Heart left ventricle (tissue), 16 donors: ENCODE measurements at regions not wholly inside any gene's neighbourhood (a gene's known extent, or its start where the extent isn't known, plus 50 kb on each side); places are given as distances from the start of the nearest gene placed in this dataset.
"Not testable (repeated sequence)": the region's sequence is repeated elsewhere in the genome, so short reads cannot be mapped to it uniquely, and the experiment has no call there.

Experiments
- ATAC-seq, 4 donors: fragments of 200-7000 bp; cut with Tn5 transposase; one replicate each; pipeline ENCODE4 v1.9.1; 2020 to 2022; ENCODE audit warnings: moderate library complexity in 4 of 4, mild to moderate bottlenecking in 3 of 4, moderate number of reproducible peaks in 1 of 4
- DNase-seq, 5 donors: peaks; one replicate each; pipeline ENCODE4 v3.0.0-alpha.2; 2020
- H3K27ac ChIP-seq, 12 donors: fragments of 200-600 bp; sonication (generic) in 4 of 12; one replicate each; pipeline versions ENCODE4 v1.5.0 to v1.8.0; 2016 to 2022; ENCODE audit warnings: mild to moderate bottlenecking in 2 of 12
- H3K27me3 ChIP-seq, 9 donors: fragments of 200-600 bp; sonication (generic) in 2 of 9; one replicate each; pipeline versions ENCODE4 v1.5.1 to v1.8.0; 2016 to 2022; ENCODE audit warnings: mild to moderate bottlenecking in 3 of 9
- H3K36me3 ChIP-seq, 9 donors: fragments of 200-600 bp; sonication (generic) in 2 of 9; one replicate each; pipeline versions ENCODE4 v1.5.0 to v1.8.0; 2018 to 2022; ENCODE audit warnings: mild to moderate bottlenecking in 2 of 9
- H3K4me1 ChIP-seq, 12 donors: fragments of 200-600 bp; sonication (generic) in 4 of 12; one replicate each; pipeline versions ENCODE4 v1.5.0 to v1.8.0; 2016 to 2022; ENCODE audit warnings: mild to moderate bottlenecking in 3 of 12
- H3K4me3 ChIP-seq, 12 donors: fragments of 200-600 bp; sonication (generic) in 4 of 12; one replicate each; pipeline versions ENCODE4 v1.5.0 to v1.8.0; 2017 to 2022; ENCODE audit warnings: mild to moderate bottlenecking in 9 of 12, moderate library complexity in 4 of 12
- H3K9me3 ChIP-seq, 12 donors: fragments of 200-600 bp; sonication (generic) in 4 of 12; one replicate each; pipeline versions ENCODE4 v1.5.0 to v1.8.0; 2016 to 2022; ENCODE audit warnings: mild to moderate bottlenecking in 1 of 12
- POLR2A ChIP-seq, 2 donors: fragments of 450-650 bp; IDR thresholded peaks; one replicate each; pipeline ENCODE4 v1.6.1; 2017; ENCODE audit warnings: antibody characterized with exemption in 2 of 2, mild to moderate bottlenecking in 2 of 2, moderate library complexity in 2 of 2
- WGBS, 4 donors: extraction: QIAGEN DNeasy Blood & Tissue Kit in 2 of 4; methylation state at CpG; one replicate each; pipeline versions ENCODE4 v1.1.5 to v1.1.7; 2013 to 2018; 5-methylcytosine and 5-hydroxymethylcytosine counted together
- intact Hi-C, 10 donors: fragments of 100-400 bp; cut with DNase I; formaldehyde crosslinking; loops; one replicate each; pipeline versions ENCODE4 v1.11.1 to v1.14.2; 2022
- TF ChIP-seq, protein P1 (sequence below), 12 donors: fragments of 200-600 bp; sonication (generic) in 4 of 12; IDR thresholded peaks; one replicate each; pipeline versions ENCODE4 v1.5.0 to v1.8.0; 2018 to 2022; ENCODE audit warnings: antibody characterized with exemption in 12 of 12, mild to moderate bottlenecking in 5 of 12
- donor health status: ischemic (EF 13 %, LVEDD 7.1; RV severe dilation, severe dysfunction).
- donor health status: healthy with polysubstance abuse.
- donor health status: DM: no; HTN: yes; CAD: no.
- donor health status: DM: no; HTN: no; CAD: no.
- donor health status: ischemic (EF 25% LVEDD 6.9; RV normal size, moderate dysfunction).
- donor health status: ischemic (EF 25% LVEDD 5.7; RV mildly dilated, moderate dysfunction).
- donor health status: healthy.
- donor health status: DM: yes; HTN: yes; CAD: no.
- donor health status: ischemic (EF 35%, LVEDD 5.7; RV mildly dilated, moderate dysfunction).
- donor health status: nonischemic (EF 11% LVEDD 7.7; RV severe dilation, severe dysfunction).
- donor health status: DM: yes; HTN: yes; CAD: no.
- donor health status: PGD.
- donor health status: ischemic (EF 29% LVEDD 5.4; RV normal size, mild dysfunction).
- donor health status: nonischemic (EF 23%, LVEDD 6.1; RV moderate dilation, normal function).

DNA sequence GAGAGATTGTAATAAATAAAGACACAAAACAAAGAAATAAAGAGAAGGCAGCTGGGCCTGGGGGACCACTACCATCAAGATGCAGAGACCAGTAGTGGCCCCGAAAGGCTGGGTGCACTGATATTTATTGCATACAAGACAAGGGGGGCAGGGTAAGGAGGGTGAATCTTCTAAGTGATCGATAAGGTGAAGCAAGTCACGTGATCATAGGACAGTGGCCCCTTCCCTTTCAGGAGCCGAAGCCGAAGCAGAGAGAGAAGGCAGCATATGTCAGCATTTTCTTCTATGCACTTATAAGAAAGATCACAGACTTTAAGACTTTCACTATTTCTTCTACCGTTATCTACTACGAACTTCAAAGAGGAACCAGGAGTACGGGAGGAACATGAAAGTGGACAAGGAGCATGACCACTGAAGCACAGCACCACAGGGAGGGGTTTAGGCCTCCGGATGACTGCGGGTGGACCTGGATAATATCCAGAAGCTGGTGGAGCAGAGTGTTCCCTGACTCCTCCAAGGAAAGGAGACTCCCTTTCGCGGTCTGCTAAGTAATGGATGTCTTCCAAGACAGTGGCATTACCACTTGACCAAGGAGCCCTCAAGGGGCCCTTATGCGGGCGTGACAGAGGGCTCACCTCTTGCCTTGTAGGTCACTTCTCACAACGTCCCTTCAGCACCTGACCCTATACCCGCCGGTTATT, 126.4 kb downstream of the RBM46 start:
- H3K27me3 ChIP-seq, H3K9me3 ChIP-seq, H3K36me3 ChIP-seq, H3K27ac ChIP-seq, H3K4me3 ChIP-seq, DNase-seq, ATAC-seq, intact Hi-C loops, H3K4me1 ChIP-seq: not testable (repeated sequence)
- 84 to 91% (median 87%) methylated on average over 17 of the region's 17 CpGs for WGBS, 4 donors

DNA sequence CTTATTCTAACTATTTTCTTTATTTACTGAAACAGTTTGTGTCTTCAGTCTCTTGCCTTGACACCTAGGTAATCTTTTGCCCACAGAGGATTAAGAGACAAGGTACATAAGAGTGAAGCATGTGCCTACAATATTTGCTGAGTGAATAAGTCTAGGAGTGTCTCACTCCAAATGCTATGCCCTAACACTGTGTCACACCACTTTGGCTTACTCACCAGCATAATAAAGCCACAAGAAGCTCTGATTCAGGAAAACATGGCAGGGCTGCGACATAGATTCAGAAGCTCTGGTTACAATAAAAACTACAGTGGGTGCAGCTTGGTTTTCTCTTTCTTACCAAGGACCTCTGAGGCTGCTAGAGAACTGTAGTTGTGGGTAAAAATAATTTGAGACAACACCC, 127.1 kb downstream of the RBM46 start:
- Histone ChIP-seq H3K9me3 (peaks cover 0 to 5% (median 0%) of the 10 kb centered on the region in 12 donors), H3K27ac (no peak overlapping the region), H3K36me3 (no peaks in the 10 kb centered on the region), H3K4me3 (no peak overlapping the region), H3K27me3 (no peaks in the 10 kb centered on the region), H3K4me1 (no peaks in the 10 kb centered on the region)
- DNase-seq (no peak), ATAC-seq (no peak)
- intact Hi-C loops = no loop called here
- TF ChIP-seq, protein P1, sequence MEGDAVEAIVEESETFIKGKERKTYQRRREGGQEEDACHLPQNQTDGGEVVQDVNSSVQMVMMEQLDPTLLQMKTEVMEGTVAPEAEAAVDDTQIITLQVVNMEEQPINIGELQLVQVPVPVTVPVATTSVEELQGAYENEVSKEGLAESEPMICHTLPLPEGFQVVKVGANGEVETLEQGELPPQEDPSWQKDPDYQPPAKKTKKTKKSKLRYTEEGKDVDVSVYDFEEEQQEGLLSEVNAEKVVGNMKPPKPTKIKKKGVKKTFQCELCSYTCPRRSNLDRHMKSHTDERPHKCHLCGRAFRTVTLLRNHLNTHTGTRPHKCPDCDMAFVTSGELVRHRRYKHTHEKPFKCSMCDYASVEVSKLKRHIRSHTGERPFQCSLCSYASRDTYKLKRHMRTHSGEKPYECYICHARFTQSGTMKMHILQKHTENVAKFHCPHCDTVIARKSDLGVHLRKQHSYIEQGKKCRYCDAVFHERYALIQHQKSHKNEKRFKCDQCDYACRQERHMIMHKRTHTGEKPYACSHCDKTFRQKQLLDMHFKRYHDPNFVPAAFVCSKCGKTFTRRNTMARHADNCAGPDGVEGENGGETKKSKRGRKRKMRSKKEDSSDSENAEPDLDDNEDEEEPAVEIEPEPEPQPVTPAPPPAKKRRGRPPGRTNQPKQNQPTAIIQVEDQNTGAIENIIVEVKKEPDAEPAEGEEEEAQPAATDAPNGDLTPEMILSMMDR (IDR thresholded peaks at IDR 0.05) = no peak
- no peak for TF ChIP-seq POLR2A (IDR thresholded peaks at IDR 0.05)
- WGBS, 4 donors = 80 to 89% (median 85%) methylated on average over 1 of the region's 1 CpG

DNA sequence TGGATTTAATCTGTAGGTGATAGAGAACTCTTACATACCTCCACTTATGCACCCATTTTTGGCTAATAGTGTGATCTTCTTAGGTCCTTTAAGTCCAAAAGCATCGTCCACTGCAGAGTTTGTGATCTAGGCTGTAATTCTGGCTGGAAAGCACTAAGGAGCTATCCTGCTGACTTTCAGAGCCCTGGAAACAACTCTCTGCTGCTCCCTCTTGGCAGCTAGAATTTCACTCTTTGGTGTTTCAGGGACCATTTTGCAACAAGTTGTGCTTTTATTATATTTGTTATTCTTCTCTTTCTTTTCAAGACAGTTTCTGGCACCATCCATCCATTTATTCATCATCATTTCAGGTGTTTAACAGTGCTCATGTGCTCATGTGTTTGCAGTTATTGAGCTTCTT, 130.0 kb downstream of the RBM46 start:
- H3K36me3 ChIP-seq = no peaks in the 10 kb centered on the region
- intact Hi-C loops = no loop called here
- DNase-seq (no peak), ATAC-seq (no peak)
- no peak overlapping the region for H3K27ac ChIP-seq
- peaks cover 0 to 2% (median 0%) of the 10 kb centered on the region in 12 donors for H3K9me3 ChIP-seq
- no peak for TF ChIP-seq POLR2A (IDR thresholded peaks at IDR 0.05)
- TF ChIP-seq, protein P1 (IDR thresholded peaks at IDR 0.05) = peak in 1 of 12 donors; percentile 12
- H3K4me1 ChIP-seq = no peaks in the 10 kb centered on the region
- H3K27me3 ChIP-seq = no peaks in the 10 kb centered on the region
- H3K4me3 ChIP-seq = no peak overlapping the region
- WGBS, 4 donors = 36 to 60% (median 48%) methylated on average over 1 of the region's 1 CpG

DNA sequence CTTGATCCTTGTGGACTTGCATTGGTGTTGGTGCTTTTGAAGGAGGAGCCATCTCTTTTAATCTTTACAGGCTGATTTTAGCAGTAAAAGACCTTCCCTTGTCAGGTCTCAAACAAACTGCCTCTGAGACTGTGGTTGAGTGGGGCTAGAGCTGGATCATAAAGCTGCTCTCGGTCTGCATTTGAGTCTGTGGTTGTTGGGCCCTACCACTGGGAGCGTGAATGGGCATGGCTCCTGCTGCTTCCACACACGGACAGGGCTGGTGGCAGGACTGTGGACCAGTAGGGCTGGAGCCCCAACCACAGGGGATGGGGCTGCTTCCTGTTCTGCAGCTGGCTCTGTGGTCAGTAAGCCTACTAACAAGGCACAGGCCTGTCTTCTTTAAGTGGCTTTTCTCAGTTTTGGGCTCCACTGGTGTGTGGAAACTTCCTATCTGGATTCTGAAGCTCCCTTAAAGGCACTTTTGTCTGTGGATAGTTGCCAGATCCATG, 130.6 kb downstream of the RBM46 start:
- Histone ChIP-seq H3K4me1 (no peaks in the 10 kb centered on the region), H3K36me3 (no peaks in the 10 kb centered on the region), H3K27me3 (no peaks in the 10 kb centered on the region), H3K9me3 (no peaks in the 10 kb centered on the region), H3K4me3 (no peak overlapping the region), H3K27ac (no peak overlapping the region)
- DNase-seq (no peak), ATAC-seq (no peak)
- 44 to 77% (median 47%) methylated on average over 3 of the region's 3 CpGs for WGBS, 4 donors
- no peak for TF ChIP-seq POLR2A (IDR thresholded peaks at IDR 0.05)
- TF ChIP-seq, protein P1 (IDR thresholded peaks at IDR 0.05) = no peak
- intact Hi-C loops = no loop called here

DNA sequence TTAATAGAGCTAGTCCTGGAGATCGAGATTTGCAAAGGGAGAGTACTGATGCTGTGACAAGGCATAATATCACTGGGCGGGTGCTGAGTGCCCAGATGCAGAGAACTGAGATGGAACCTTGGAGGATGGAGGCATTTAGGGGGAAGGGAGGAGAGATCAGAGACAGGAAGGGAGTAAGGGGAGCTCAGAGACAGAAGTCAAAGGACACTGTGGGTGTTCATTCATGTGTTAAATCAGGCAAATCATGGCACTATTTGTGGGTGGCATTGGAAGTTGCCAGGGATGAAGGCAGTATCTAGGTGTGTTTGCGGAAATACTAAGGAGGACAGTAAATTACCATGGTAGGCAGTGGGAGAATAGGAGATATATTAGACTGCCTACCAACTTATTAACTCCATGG, 135.0 kb downstream of the RBM46 start:
- DNase-seq (no peak), ATAC-seq (no peak)
- Histone ChIP-seq H3K4me1 (no peaks in the 10 kb centered on the region), H3K27me3 (no peaks in the 10 kb centered on the region), H3K27ac (no peak overlapping the region), H3K4me3 (no peak overlapping the region), H3K36me3 (no peaks in the 10 kb centered on the region), H3K9me3 (no peaks in the 10 kb centered on the region)
- WGBS, 4 donors = 76 to 84% (median 78%) methylated on average over 3 of the region's 3 CpGs
- intact Hi-C loops = no loop called here
- no peak for TF ChIP-seq POLR2A (IDR thresholded peaks at IDR 0.05)
- TF ChIP-seq, protein P1 (IDR thresholded peaks at IDR 0.05) = no peak
